HG03097 (cell line): ENCODE measurements at regions not wholly inside any gene's neighbourhood (a gene's known extent, or its start where the extent isn't known, plus 50 kb on each side); places are given as distances from the start of the nearest gene placed in this dataset.

Experiments used
- ATAC-seq: cut with Tn5 transposase; IDR thresholded peaks from one replicate; pipeline ENCODE4 v1.9.1; 2021; ENCODE audit not compliant: unreplicated experiment, low FRiP score

GRCh38 chr6:45830441-45831139 lies 185.1 kb downstream of the CLIC5 start:
- peak; percentile 96 for ATAC-seq

DNA sequence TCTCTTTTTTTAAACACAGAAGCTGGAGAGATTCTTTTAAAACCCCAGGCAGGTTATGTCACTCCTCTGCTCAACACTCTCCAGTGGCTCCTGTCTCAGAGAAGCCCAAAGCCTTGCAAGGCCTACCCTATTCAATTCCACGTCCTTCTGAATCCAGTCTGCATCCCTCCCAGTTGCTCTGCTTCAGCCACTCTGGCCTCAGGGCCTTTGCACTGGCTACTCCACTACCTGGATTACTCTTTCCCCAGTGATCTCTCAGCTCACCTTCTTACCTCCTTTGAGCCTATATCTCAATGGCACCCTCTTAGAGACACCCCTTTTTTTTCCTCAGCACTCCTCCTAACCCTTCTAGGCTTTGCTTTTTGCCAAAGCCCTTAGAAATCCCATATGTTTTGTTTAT lies 185.8 kb downstream of the CLIC5 start:
- ATAC-seq: no peak

- no peak for ATAC-seq
Measured at GRCh38 chr6:45827952-45828530, 187.6 kb downstream of the CLIC5 start.

- no peak for ATAC-seq
Measured at GRCh38 chr6:45822873-45823272, 192.8 kb downstream of the CLIC5 start.

DNA sequence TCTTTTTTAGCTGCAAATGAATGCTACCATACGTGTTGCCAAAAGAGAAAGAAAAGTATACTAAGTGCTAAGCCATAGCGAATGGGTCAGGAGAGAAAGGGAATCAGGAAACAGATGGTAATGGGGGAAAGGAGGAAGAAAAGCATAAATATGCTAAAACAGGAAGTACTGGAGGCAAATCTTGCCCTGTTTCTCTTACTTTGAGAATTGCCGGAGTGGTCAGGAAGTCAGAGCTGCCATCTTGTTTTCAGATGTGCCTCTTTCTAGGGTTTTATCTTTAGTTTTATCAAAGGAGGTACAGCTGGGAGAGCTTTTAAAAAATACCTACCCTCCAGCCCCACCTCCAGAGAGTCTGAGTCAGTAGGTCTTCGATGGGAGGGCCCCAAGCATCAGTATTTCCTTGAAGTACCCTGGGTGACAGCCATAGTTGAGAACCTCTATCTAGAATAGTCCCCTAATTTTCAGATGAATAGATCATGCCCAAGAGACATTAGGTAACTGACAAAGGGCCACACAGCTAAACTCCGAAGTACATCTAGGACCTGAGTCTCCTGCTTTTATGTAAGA lies 193.3 kb downstream of the CLIC5 start:
- ATAC-seq: no peak

- ATAC-seq: no peak
Measured at GRCh38 chr6:45818655-45819054, 197.0 kb downstream of the CLIC5 start.

GRCh38 chr6:45816674-45817297 lies 198.9 kb downstream of the CLIC5 start:
- no peak for ATAC-seq

DNA sequence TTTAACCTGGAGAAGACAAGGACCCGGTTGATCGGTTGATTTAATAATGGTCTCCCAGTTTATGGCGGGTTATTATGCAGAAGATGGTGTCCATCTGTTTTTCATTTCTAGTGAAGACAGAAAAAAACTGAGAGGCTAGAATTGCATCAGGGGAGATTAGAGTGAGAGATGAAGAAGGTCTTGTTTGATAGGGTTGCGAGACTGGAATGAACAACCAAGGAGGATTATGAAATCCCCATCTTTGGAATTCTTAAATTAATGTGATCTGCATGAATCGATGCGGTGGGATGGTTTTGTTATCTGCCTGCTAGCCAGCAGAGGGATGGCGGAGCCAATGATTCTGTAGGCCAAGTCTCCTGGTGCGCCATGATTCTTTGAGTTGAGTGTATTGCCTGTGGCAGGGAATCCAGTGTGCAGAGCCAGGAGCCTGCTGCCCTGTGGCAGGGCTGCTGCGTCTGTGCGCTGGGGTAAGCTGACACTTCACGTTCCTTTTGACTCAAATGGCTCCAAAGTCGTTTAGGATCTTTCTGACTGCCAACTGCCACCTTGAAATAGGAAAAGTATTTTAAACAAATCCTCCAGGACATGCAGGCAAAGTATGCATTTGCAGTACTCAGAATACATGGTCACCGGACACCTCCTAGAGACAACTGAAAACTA lies 200.1 kb downstream of the CLIC5 start:
- ATAC-seq: no peak

DNA sequence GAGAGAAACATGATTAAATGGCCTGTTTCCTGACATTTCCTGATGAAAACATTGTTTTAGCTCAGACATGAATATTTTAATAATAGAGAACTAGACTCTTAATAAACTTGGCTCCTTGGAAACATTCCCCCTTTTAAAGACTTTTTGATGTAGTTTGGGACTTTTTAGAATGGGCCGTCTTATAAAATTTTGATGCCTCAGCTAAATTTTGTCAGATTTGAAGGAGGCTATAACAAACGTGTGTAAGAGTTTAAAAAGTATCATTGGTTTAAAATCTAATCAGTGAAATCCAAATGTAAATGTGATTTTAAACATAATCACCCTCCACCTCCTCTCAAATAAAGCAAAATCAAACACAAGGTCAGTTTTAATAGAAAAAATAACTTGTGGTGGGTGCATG lies 200.9 kb downstream of the CLIC5 start:
- no peak for ATAC-seq

- ATAC-seq: no peak
Measured at GRCh38 chr6:45813943-45814342, 201.7 kb downstream of the CLIC5 start.

DNA sequence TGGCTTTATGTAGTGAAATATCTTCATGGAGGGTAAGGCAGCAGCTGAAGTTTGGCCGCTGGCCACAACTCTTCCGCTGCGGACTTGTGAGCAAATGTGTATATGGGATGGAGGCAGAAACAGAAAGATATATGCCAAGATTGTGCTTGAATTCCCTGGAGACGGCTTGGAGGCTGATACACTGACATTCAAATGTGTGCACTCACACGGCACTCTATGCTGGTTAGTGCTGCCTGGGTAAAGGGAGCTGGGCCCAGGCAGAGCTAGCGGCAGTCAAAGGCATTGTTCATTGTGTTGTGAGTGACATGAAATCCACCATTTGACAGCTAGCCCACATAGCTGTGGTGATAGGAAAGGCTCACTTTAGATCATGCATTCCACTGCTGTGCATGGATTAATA lies 202.7 kb downstream of the CLIC5 start:
- ATAC-seq: no peak

- no peak for ATAC-seq
Measured at GRCh38 chr6:45808917-45809316, 206.7 kb downstream of the CLIC5 start.

DNA sequence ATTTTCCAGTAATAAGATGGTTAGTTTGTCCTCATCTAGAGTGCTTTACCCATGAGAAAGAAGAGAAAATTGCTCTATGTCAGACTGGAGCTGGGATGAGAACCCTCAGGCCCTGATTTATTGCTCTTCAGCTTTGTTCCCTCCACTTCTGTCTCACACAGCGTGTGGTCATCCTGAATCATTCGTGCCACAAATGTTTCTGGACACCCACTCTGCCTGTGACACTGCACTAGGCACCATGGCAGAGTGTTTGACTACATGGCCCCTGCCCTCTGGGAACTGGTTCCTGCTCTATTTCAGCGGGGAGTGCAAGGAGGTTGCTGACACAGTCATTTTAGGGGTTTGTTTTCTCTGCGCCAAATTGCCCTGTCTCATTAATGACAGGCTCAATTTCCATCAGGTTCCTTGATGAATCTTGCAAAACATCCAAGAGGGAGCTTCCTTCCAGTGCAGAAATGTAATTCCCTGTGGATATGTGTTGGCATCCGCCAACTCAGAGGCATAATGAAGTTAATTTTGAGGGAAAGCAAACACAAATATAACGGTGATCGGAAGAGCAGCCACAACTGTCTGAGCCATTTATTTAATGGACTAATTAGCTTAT lies 207.5 kb downstream of the CLIC5 start:
- no peak for ATAC-seq

- no peak for ATAC-seq
Measured at GRCh38 chr6:45807311-45808041, 208.2 kb downstream of the CLIC5 start.

GRCh38 chr6:45806172-45806571 lies 209.5 kb downstream of the CLIC5 start:
- ATAC-seq: no peak

DNA sequence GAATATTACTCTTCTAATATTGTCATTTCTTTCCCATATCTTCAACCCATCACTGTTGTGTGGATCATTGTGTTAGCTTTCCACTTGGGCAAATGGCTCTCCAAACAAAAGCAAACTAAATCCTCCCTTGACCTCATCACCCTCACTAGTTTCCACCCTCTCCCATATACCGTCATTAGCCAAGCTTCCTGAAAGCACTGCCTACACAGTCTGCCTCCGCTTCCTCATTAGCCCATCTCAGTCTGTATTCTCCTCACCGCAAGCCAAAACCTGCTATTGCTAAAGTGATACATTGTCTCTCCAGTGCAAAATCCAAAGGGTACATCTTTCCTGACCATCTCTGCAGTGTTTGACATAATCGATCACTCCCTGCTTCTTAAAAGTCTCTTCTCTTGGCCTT lies 212.6 kb downstream of the CLIC5 start:
- ATAC-seq: no peak

DNA sequence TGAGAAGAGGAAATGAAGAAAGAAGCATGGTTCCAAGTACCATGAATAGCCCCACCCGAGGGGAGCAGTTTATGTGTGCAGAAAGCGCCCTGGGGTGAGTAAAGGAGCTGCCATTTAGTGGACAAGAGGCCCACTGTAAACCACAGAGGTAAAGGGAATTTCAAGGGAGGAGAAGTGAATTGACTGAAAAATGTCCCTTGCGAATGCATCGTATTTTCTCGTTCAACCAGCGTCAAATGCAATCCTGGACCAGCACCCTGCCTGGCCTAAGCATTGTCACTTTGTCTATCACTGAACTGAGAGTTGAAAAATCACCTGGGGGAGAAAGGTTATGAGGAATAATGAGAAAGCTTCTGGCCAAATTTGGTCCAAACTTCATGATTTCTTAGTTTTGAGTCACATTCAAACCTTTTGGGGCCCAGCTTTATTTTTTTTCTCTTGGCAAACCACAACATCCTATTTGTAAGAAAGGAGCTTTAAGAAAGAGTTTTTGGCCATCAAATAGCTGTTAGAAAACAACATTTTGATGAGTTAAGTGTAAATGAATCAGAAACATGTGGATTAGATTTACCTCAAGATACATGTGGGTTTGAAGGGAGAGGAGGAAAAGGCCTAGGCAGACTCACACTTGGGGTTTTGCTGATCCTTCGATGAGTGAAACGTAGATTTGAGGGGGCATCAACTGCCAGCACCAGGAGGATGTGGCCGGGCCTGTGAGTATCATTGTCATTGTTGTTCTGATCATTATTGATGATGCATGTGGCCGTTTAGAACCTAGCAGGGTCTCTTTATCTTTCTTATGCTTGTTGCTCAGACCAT lies 214.0 kb downstream of the CLIC5 start:
- no peak for ATAC-seq

DNA sequence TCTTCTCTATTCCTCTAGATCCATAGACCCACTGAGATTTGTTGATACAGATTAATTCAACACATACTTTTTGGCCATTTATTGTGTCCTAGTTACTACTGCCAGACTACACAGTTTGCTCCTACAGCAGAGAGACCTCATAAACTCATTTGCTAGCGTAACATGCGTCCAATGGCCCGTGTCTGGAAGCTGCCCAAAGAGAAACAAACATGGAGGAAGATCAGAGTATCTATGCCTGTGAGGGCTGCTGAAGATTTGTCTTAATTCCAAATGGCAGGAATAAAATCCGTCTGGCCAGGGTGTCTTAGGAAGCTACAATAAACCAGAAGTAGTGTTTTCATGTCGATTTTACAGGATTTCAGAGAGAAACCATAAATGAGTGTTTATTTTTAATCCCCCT lies 214.7 kb downstream of the CLIC5 start:
- ATAC-seq: no peak

DNA sequence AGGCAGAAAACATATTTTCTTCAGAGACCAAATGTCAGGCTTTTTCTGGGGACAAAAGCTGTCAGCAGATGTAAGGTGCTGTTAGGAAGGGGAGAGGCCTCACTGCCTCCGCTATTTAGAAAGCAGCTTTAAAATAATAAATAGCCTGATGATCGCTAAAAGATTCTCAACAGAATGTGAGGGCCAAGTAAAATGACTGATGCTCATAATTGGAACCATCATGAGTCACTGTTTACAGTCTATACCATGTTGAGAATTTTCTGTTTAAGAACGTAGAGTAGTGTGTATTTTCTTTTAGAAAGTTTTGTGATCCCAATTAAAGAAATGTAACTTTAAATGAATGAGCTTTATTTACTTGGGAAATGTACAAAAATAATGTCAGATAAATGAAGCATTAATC lies 220.0 kb downstream of the CLIC5 start:
- no peak for ATAC-seq
